ENCODE measurements at regions not wholly inside any gene's neighbourhood (a gene's known extent, or its start where the extent isn't known, plus 50 kb on each side); places are given as distances from the start of the nearest gene placed in this dataset.

DNA sequence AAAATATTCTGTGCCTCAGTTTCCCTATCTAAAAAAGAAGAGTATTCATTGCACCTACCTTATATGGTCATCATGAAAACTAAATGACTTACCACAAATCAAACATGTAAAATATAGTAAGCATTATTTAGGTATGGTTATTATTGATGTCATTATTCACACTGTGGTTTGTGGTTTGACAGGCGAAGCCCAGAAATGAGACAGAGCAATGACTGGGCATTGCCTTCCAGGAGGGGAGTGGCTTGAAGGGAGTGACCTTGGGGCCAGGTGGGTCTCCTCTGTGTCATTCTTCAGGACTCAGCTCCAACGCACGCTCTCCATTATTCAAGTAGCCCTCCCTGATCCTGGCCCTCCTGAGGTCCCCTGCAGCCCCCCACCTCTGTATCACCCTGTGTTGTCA lies 133.7 kb downstream of the DMRTA2 start:
- TF ChIP-seq ZNF23 (tag by site-specific recombination; IDR thresholded peaks at IDR 0.05; ENCODE audit: borderline replicate concordance) (no peak), ZNF423 (tag by site-specific recombination; IDR thresholded peaks at IDR 0.05) (no peak), ZNF521 (tag by site-specific recombination; IDR thresholded peaks at IDR 0.05) (no peak), ZNF677 (tag by site-specific recombination; IDR thresholded peaks at IDR 0.05) (no peak), ZNF202 (tag by site-specific recombination; IDR thresholded peaks at IDR 0.05; ENCODE audit: borderline replicate concordance) (no peak), ZNF121 (tag by site-specific recombination; IDR thresholded peaks at IDR 0.05) (no peak), ZNF146 (tag by site-specific recombination; IDR thresholded peaks at IDR 0.05) (no peak), ZNF140 (tag by site-specific recombination; IDR thresholded peaks at IDR 0.05) (no peak)
- TF ChIP-seq, protein P1, sequence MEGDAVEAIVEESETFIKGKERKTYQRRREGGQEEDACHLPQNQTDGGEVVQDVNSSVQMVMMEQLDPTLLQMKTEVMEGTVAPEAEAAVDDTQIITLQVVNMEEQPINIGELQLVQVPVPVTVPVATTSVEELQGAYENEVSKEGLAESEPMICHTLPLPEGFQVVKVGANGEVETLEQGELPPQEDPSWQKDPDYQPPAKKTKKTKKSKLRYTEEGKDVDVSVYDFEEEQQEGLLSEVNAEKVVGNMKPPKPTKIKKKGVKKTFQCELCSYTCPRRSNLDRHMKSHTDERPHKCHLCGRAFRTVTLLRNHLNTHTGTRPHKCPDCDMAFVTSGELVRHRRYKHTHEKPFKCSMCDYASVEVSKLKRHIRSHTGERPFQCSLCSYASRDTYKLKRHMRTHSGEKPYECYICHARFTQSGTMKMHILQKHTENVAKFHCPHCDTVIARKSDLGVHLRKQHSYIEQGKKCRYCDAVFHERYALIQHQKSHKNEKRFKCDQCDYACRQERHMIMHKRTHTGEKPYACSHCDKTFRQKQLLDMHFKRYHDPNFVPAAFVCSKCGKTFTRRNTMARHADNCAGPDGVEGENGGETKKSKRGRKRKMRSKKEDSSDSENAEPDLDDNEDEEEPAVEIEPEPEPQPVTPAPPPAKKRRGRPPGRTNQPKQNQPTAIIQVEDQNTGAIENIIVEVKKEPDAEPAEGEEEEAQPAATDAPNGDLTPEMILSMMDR (tag by site-specific recombination; IDR thresholded peaks at IDR 0.05) = no peak
- TF ChIP-seq, protein P2, sequence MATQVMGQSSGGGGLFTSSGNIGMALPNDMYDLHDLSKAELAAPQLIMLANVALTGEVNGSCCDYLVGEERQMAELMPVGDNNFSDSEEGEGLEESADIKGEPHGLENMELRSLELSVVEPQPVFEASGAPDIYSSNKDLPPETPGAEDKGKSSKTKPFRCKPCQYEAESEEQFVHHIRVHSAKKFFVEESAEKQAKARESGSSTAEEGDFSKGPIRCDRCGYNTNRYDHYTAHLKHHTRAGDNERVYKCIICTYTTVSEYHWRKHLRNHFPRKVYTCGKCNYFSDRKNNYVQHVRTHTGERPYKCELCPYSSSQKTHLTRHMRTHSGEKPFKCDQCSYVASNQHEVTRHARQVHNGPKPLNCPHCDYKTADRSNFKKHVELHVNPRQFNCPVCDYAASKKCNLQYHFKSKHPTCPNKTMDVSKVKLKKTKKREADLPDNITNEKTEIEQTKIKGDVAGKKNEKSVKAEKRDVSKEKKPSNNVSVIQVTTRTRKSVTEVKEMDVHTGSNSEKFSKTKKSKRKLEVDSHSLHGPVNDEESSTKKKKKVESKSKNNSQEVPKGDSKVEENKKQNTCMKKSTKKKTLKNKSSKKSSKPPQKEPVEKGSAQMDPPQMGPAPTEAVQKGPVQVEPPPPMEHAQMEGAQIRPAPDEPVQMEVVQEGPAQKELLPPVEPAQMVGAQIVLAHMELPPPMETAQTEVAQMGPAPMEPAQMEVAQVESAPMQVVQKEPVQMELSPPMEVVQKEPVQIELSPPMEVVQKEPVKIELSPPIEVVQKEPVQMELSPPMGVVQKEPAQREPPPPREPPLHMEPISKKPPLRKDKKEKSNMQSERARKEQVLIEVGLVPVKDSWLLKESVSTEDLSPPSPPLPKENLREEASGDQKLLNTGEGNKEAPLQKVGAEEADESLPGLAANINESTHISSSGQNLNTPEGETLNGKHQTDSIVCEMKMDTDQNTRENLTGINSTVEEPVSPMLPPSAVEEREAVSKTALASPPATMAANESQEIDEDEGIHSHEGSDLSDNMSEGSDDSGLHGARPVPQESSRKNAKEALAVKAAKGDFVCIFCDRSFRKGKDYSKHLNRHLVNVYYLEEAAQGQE (tag by site-specific recombination; IDR thresholded peaks at IDR 0.05) = no peak
- TF ChIP-seq, protein P3, sequence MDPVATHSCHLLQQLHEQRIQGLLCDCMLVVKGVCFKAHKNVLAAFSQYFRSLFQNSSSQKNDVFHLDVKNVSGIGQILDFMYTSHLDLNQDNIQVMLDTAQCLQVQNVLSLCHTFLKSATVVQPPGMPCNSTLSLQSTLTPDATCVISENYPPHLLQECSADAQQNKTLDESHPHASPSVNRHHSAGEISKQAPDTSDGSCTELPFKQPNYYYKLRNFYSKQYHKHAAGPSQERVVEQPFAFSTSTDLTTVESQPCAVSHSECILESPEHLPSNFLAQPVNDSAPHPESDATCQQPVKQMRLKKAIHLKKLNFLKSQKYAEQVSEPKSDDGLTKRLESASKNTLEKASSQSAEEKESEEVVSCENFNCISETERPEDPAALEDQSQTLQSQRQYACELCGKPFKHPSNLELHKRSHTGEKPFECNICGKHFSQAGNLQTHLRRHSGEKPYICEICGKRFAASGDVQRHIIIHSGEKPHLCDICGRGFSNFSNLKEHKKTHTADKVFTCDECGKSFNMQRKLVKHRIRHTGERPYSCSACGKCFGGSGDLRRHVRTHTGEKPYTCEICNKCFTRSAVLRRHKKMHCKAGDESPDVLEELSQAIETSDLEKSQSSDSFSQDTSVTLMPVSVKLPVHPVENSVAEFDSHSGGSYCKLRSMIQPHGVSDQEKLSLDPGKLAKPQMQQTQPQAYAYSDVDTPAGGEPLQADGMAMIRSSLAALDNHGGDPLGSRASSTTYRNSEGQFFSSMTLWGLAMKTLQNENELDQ (tag by site-specific recombination; IDR thresholded peaks at IDR 0.05; ENCODE audit: low read depth) = no peak
